H1 (cell line): ENCODE measurements at regions not wholly inside any gene's neighbourhood (a gene's known extent, or its start where the extent isn't known, plus 50 kb on each side); places are given as distances from the start of the nearest gene placed in this dataset.

Experiments
- CTCF ChIA-PET: fragments of 300-600 bp; sonication (Branson Sonifier 250); formaldehyde crosslinking; loops from one replicate; lab custom pipeline; 2021; ENCODE audit not compliant: partially characterized antibody; lab: Charles Lee
- POLR2A ChIA-PET: fragments of 300-600 bp; sonication (Branson Sonifier 250); formaldehyde crosslinking; loops from one replicate; lab custom pipeline; 2021; ENCODE audit warnings: inconsistent platforms; ENCODE audit not compliant: partially characterized antibody; lab: Charles Lee
- DNase-seq, 2 experiments: peaks; one replicate each; pipeline versions ENCODE4 v3.0.0 to v3.0.0-alpha.2; 2010 to 2022; ENCODE audit warnings: low spot score in 2 of 2, low read depth in 1 of 2, mixed read lengths in 1 of 2
- FAIRE-seq: peaks from 2 replicates; lab custom pipeline; 2011; peaks lifted over from hg19 to GRCh38; lab: Jason Lieb, UNC
- H2AFZ ChIP-seq: 2 replicates; pipeline ENCODE4 v1.8.1; 2012; ENCODE audit warnings: low read length, inconsistent platforms
- H2AK5ac ChIP-seq: 2 replicates; pipeline ENCODE4 v1.6.1; 2013; ENCODE audit warnings: low read depth, low read length
- H2BK120ac ChIP-seq: replicated peaks from 2 replicates; pipeline ENCODE3; 2013; ENCODE audit warnings: low read depth, low read length, inconsistent platforms
- H2BK12ac ChIP-seq: 2 replicates; pipeline ENCODE4 v1.6.1; 2013; ENCODE audit warnings: low read depth, low read length
- H2BK15ac ChIP-seq: 2 replicates; pipeline ENCODE4 v1.6.1; 2013; ENCODE audit warnings: low read length
- H2BK20ac ChIP-seq: 2 replicates; pipeline ENCODE4 v1.6.1; 2013; ENCODE audit warnings: low read length
- H2BK5ac ChIP-seq: 2 replicates; pipeline ENCODE4 v1.6.1; 2013; ENCODE audit warnings: low read depth, low read length
- H3K14ac ChIP-seq: 2 replicates; pipeline ENCODE4 v1.6.1; 2013; ENCODE audit warnings: inconsistent platforms; ENCODE audit not compliant: insufficient read length
- H3K18ac ChIP-seq: 2 replicates; pipeline ENCODE4 v1.6.1; 2013; ENCODE audit warnings: low read length; ENCODE audit errors: extremely low read depth
- H3K23ac ChIP-seq: 2 replicates; pipeline ENCODE4 v1.6.1; 2013; ENCODE audit warnings: inconsistent platforms; ENCODE audit not compliant: insufficient read length
- H3K23me2 ChIP-seq: 2 replicates; pipeline ENCODE4 v1.6.1; 2013; ENCODE audit warnings: low read depth, low read length
- H3K27ac ChIP-seq: 2 replicates; pipeline ENCODE4 v1.6.1; 2011; ENCODE audit warnings: low read depth, low read length, inconsistent platforms
- H3K27me3 ChIP-seq, 4 experiments: replicated peaks in 1 of 4; 1 replicate in 1 of 4; 2 replicates in 3 of 4; pipeline versions ENCODE4 v1.6.1 to v1.8.1; 2011 to 2013; ENCODE audit warnings: low read length in 3 of 4, mild to moderate bottlenecking in 3 of 4, inconsistent platforms in 2 of 4, mixed read lengths in 2 of 4, moderate library complexity in 1 of 4; ENCODE audit not compliant: control insufficient read depth in 3 of 4, insufficient read depth in 3 of 4; ENCODE audit errors: extremely low read depth in 1 of 4
- H3K36me3 ChIP-seq, 4 experiments: 2 replicates each; pipeline versions ENCODE4 v1.6.1 to v1.8.1; 2011 to 2013; ENCODE audit warnings: mild to moderate bottlenecking in 4 of 4, low read length in 3 of 4, moderate library complexity in 2 of 4, control low read depth in 1 of 4, inconsistent platforms in 1 of 4; ENCODE audit not compliant: insufficient read depth in 4 of 4, control insufficient read depth in 2 of 4
- H3K4ac ChIP-seq: replicated peaks from 2 replicates; pipeline ENCODE3; 2013; ENCODE audit warnings: low read length, low read depth, mixed read lengths, inconsistent platforms; ENCODE audit not compliant: insufficient read length
- H3K4me1 ChIP-seq, 4 experiments: replicated peaks in 1 of 4; 1 replicate in 1 of 4; 2 replicates in 3 of 4; pipeline versions ENCODE4 v1.6.1 to v1.8.1; 2011 to 2013; ENCODE audit warnings: low read length in 3 of 4, inconsistent platforms in 2 of 4, mixed read lengths in 1 of 4; ENCODE audit not compliant: insufficient read depth in 4 of 4, control insufficient read depth in 3 of 4
- H3K4me2 ChIP-seq, 2 experiments: 2 replicates each; pipeline versions ENCODE4 v1.6.1 to v1.8.1; 2011 to 2013; ENCODE audit warnings: low read depth in 2 of 2, low read length in 2 of 2, control low read depth in 1 of 2, inconsistent platforms in 1 of 2, mild to moderate bottlenecking in 1 of 2; ENCODE audit not compliant: insufficient read depth in 1 of 2
- H3K4me3 ChIP-seq, 4 experiments: fragments of 200-600, 300-600 bp in 1 of 4; sonication (generic), shearing (Covaris generic), sonication (Bioruptor Twin) in 1 of 4; 2 replicates each; pipeline versions ENCODE4 v1.5.1 to v1.8.1; 2011 to 2016; ENCODE audit warnings: low read length in 4 of 4, low read depth in 3 of 4, control low read depth in 2 of 4, inconsistent platforms in 2 of 4, mild to moderate bottlenecking in 2 of 4, mixed read lengths in 1 of 4, moderate library complexity in 1 of 4; ENCODE audit not compliant: insufficient read depth in 2 of 4; ENCODE audit errors: extremely low read depth in 1 of 4
- H3K56ac ChIP-seq: replicated peaks from 2 replicates; pipeline ENCODE3; 2013; ENCODE audit warnings: low read depth, mild to moderate bottlenecking, mixed read lengths, low read length, inconsistent platforms; ENCODE audit not compliant: insufficient read length
- H3K79me1 ChIP-seq: 2 replicates; pipeline ENCODE4 v1.6.1; 2013; ENCODE audit warnings: low read depth, low read length, control low read depth
- H3K79me2 ChIP-seq, 2 experiments: 2 replicates each; pipeline versions ENCODE4 v1.6.1 to v1.8.1; 2012 to 2013; ENCODE audit warnings: low read length in 2 of 2, mild to moderate bottlenecking in 2 of 2, inconsistent platforms in 1 of 2; ENCODE audit not compliant: insufficient read depth in 2 of 2, control insufficient read depth in 1 of 2
- H3K9ac ChIP-seq, 4 experiments: replicated peaks in 1 of 4; 1 replicate in 1 of 4; 2 replicates in 3 of 4; pipeline versions ENCODE4 v1.6.1 to v1.8.1; 2011 to 2013; ENCODE audit warnings: low read depth in 3 of 4, low read length in 3 of 4, control low read depth in 2 of 4, mild to moderate bottlenecking in 2 of 4, moderate library complexity in 2 of 4, inconsistent platforms in 1 of 4; ENCODE audit errors: extremely low read depth in 1 of 4
- H3K9me3 ChIP-seq, 2 experiments: 2 replicates each; pipeline versions ENCODE4 v1.6.1 to v1.8.1; 2012 to 2013; ENCODE audit warnings: mild to moderate bottlenecking in 2 of 2, moderate library complexity in 2 of 2, control low read depth in 1 of 2, inconsistent platforms in 1 of 2, low read depth in 1 of 2, low read length in 1 of 2, mixed read lengths in 1 of 2; ENCODE audit not compliant: insufficient read depth in 2 of 2
- H4K20me1 ChIP-seq, 2 experiments: replicated peaks in 1 of 2; 2 replicates each; pipeline versions ENCODE3 to v1.8.1; 2011 to 2013; ENCODE audit warnings: inconsistent platforms in 2 of 2, low read length in 2 of 2, mild to moderate bottlenecking in 1 of 2; ENCODE audit not compliant: insufficient read depth in 2 of 2, control insufficient read depth in 1 of 2
- H4K5ac ChIP-seq: 2 replicates; pipeline ENCODE4 v1.6.1; 2013; ENCODE audit warnings: low read length, low read depth, mixed read lengths, inconsistent platforms; ENCODE audit not compliant: insufficient read length
- H4K8ac ChIP-seq: 2 replicates; pipeline ENCODE4 v1.8.0; 2013; ENCODE audit warnings: mild to moderate bottlenecking, moderate library complexity, low read length, inconsistent platforms; ENCODE audit not compliant: insufficient read depth; ENCODE audit errors: extremely low read depth
- H4K91ac ChIP-seq: replicated peaks from 2 replicates; pipeline ENCODE3; 2013; ENCODE audit warnings: low read length, mixed read lengths, inconsistent platforms; ENCODE audit not compliant: insufficient read length
- KDM4A ChIP-seq: IDR thresholded peaks from one replicate; pipeline ENCODE4 v1.7.1; 2012; ENCODE audit warnings: low read depth, mild to moderate bottlenecking, moderate library complexity, low read length, inconsistent platforms; ENCODE audit not compliant: severe bottlenecking
- SIN3A ChIP-seq, 2 experiments: IDR thresholded peaks in 1 of 2; conservative IDR thresholded peaks in 1 of 2; 2 replicates each; pipeline ENCODE4 v1.6.1; 2011 to 2012; ENCODE audit warnings: low read length in 2 of 2, improper control_type of control experiment in 1 of 2, low read depth in 1 of 2, mild to moderate bottlenecking in 1 of 2
- WGBS, 2 experiments: shearing (Covaris generic) in 1 of 2; methylation state at CpG; one replicate each; pipeline versions ENCODE4 v1.1.6 to v1.1.7; 2013 to 2015; ENCODE audit warnings: low lambda C conversion rate in 2 of 2, mixed read lengths in 2 of 2, inconsistent platforms in 1 of 2, low coverage in 1 of 2, missing lambda C conversion rate in 1 of 2; ENCODE audit not compliant: insufficient replicate concordance in 2 of 2, insufficient coverage in 1 of 2, insufficient read length in 1 of 2; ENCODE audit errors: extremely low coverage in 1 of 2, missing lambda C conversion rate in 1 of 2; 5-methylcytosine and 5-hydroxymethylcytosine counted together

GRCh38 chr1:106620521-106620954 lies 435.9 kb upstream of the PRMT6 start:
- no peak overlapping the region for H2AFZ ChIP-seq
- H3K79me2 ChIP-seq = no peaks in the 10 kb centered on the region
- H3K18ac ChIP-seq = no peak overlapping the region
- no peak overlapping the region for H3K4me3 ChIP-seq
- H3K4me1 ChIP-seq = no peaks in the 10 kb centered on the region
- H3K27me3 ChIP-seq = no peaks in the 10 kb centered on the region
- H3K36me3 ChIP-seq = no peaks in the 10 kb centered on the region
- no peaks in the 10 kb centered on the region for H4K20me1 ChIP-seq
- H2BK12ac ChIP-seq = no peak overlapping the region
- H3K4ac ChIP-seq = no peak overlapping the region
- no peak overlapping the region for H4K91ac ChIP-seq
- H2BK5ac ChIP-seq = no peak overlapping the region
- DNase-seq (no peak), FAIRE-seq (no peak)
- no peak overlapping the region for H2BK15ac ChIP-seq
- no peaks in the 10 kb centered on the region for H3K9me3 ChIP-seq
- TF ChIP-seq KDM4A (no peak), SIN3A (conservative IDR thresholded peaks at IDR 0.05 in 1 of 2, IDR thresholded peaks at IDR 0.05 in 1 of 2; ENCODE audit: low read depth in 1 of 2, low read length in 2 of 2) (no peak)
- H3K79me1 ChIP-seq = no peaks in the 10 kb centered on the region
- no peak overlapping the region for H2BK20ac ChIP-seq
- ChIA-PET CTCF (no interaction called here), POLR2A (no interaction called here)
- 86% methylated on average over 7 of the region's 7 CpGs; no CpG with 5 or more reads in 1 of the 2 experiments for WGBS, 2 experiments
- H3K4me2 ChIP-seq = no peak overlapping the region
- H3K23ac ChIP-seq = no peak overlapping the region
- no peak overlapping the region for H4K5ac ChIP-seq
- no peak overlapping the region for H2AK5ac ChIP-seq
- H3K9ac ChIP-seq = no peak overlapping the region
- H2BK120ac ChIP-seq = no peak overlapping the region
- no peak overlapping the region for H3K56ac ChIP-seq
- H3K27ac ChIP-seq = no peak overlapping the region
- H3K14ac ChIP-seq = no peak overlapping the region
- no peaks in the 10 kb centered on the region for H3K23me2 ChIP-seq
- no peak overlapping the region for H4K8ac ChIP-seq
